ENCODE measurements at regions not wholly inside any gene's neighbourhood (a gene's known extent, or its start where the extent isn't known, plus 50 kb on each side); places are given as distances from the start of the nearest gene placed in this dataset.

- H3K27ac Mint-ChIP-seq: no peak overlapping the region
- ATAC-seq (ENCODE audit: low read depth) (no peak), DNase-seq (no peak)
- no peaks in the 10 kb centered on the region for H3K36me3 Mint-ChIP-seq (ENCODE audit: low read depth)
- no peak overlapping the region for H3K4me3 Mint-ChIP-seq
- no peaks in the 10 kb centered on the region for H3K4me1 Mint-ChIP-seq
- no peak for TF ChIP-seq CTCF (IDR thresholded peaks at IDR 0.05)
- ChIA-PET CTCF (no interaction called here), POLR2A (no interaction called here)
- no peaks in the 10 kb centered on the region for H3K9me3 Mint-ChIP-seq
- intact Hi-C loops (cut with micrococcal nuclease): no loop called here
- H3K27me3 Mint-ChIP-seq: no peaks in the 10 kb centered on the region
Measured at GRCh38 chr6:100309174-100309573, 155.5 kb downstream of the SIM1 start.

- Mint-ChIP-seq H3K36me3 (ENCODE audit: low read depth) (no peaks in the 10 kb centered on the region), H3K9me3 (no peaks in the 10 kb centered on the region), H3K27ac (no peak overlapping the region), H3K27me3 (no peaks in the 10 kb centered on the region), H3K4me1 (no peaks in the 10 kb centered on the region), H3K4me3 (no peak overlapping the region)
- TF ChIP-seq CTCF (IDR thresholded peaks at IDR 0.05): no peak
- ATAC-seq (ENCODE audit: low read depth) (no peak), DNase-seq (no peak)
- ChIA-PET CTCF (no interaction called here), POLR2A (no interaction called here)
- intact Hi-C loops (cut with micrococcal nuclease): no loop called here
Measured at GRCh38 chr6:100307561-100307960, 157.2 kb downstream of the SIM1 start.

GRCh38 chr6:100305209-100305869 lies 159.4 kb downstream of the SIM1 start:
- Mint-ChIP-seq H3K4me3 (no peak overlapping the region), H3K27ac (no peak overlapping the region), H3K36me3 (ENCODE audit: low read depth) (no peaks in the 10 kb centered on the region), H3K27me3 (no peaks in the 10 kb centered on the region), H3K9me3 (no peaks in the 10 kb centered on the region), H3K4me1 (no peaks in the 10 kb centered on the region)
- ChIA-PET CTCF (no interaction called here), POLR2A (no interaction called here)
- no peak for DNase-seq
- no peak for ATAC-seq (ENCODE audit: low read depth)
- TF ChIP-seq CTCF (IDR thresholded peaks at IDR 0.05): no peak
- intact Hi-C loops (cut with micrococcal nuclease): no loop called here

GRCh38 chr6:100304575-100304974 lies 160.1 kb downstream of the SIM1 start:
- POLR2A ChIA-PET: no interaction called here
- no peaks in the 10 kb centered on the region for H3K4me1 Mint-ChIP-seq
- CTCF ChIA-PET: no interaction called here
- H3K4me3 Mint-ChIP-seq: no peak overlapping the region
- TF ChIP-seq CTCF (IDR thresholded peaks at IDR 0.05): no peak
- intact Hi-C loops (cut with micrococcal nuclease): no loop called here
- no peaks in the 10 kb centered on the region for H3K9me3 Mint-ChIP-seq
- H3K27ac Mint-ChIP-seq: no peak overlapping the region
- no peaks in the 10 kb centered on the region for H3K36me3 Mint-ChIP-seq (ENCODE audit: low read depth)
- H3K27me3 Mint-ChIP-seq: no peaks in the 10 kb centered on the region
- ATAC-seq (ENCODE audit: low read depth): no peak
- DNase-seq: no peak

GRCh38 chr6:100301731-100302130 lies 163.0 kb downstream of the SIM1 start:
- no peaks in the 10 kb centered on the region for H3K9me3 Mint-ChIP-seq
- ChIA-PET CTCF (no interaction called here), POLR2A (no interaction called here)
- H3K4me3 Mint-ChIP-seq: no peak overlapping the region
- no peaks in the 10 kb centered on the region for H3K4me1 Mint-ChIP-seq
- no peak for DNase-seq
- TF ChIP-seq CTCF (IDR thresholded peaks at IDR 0.05): no peak
- H3K27me3 Mint-ChIP-seq: peaks cover 3% of the 10 kb centered on the region
- H3K36me3 Mint-ChIP-seq (ENCODE audit: low read depth): no peaks in the 10 kb centered on the region
- intact Hi-C loops (cut with micrococcal nuclease): no loop called here
- ATAC-seq (ENCODE audit: low read depth): no peak
- H3K27ac Mint-ChIP-seq: no peak overlapping the region

Data from activated B cell treated with CpG ODN at 0.5 μM for 24 hours (primary cell).